SU-DHL-6 (cell line): ENCODE measurements at regions not wholly inside any gene's neighbourhood (a gene's known extent, or its start where the extent isn't known, plus 50 kb on each side); places are given as distances from the start of the nearest gene placed in this dataset.

ENCODE experiments used
- EZH2phosphoT487 ChIP-seq: fragments of 200-600 bp; sonication (generic), shearing (Covaris generic); conservative IDR thresholded peaks from 2 replicates; pipeline ENCODE4 v1.6.1; 2018; ENCODE audit warnings: mild to moderate bottlenecking, antibody characterized with exemption, low read length, moderate library complexity, mixed read lengths
- TF ChIP-seq, protein P1 (sequence below): fragments of 200-600 bp; sonication (generic); IDR thresholded peaks from one replicate; pipeline ENCODE4 v1.5.1; 2017; ENCODE audit warnings: antibody characterized with exemption, mild to moderate bottlenecking, low read length, moderate library complexity; ENCODE audit not compliant: insufficient read depth, poor library complexity, severe bottlenecking

DNA sequence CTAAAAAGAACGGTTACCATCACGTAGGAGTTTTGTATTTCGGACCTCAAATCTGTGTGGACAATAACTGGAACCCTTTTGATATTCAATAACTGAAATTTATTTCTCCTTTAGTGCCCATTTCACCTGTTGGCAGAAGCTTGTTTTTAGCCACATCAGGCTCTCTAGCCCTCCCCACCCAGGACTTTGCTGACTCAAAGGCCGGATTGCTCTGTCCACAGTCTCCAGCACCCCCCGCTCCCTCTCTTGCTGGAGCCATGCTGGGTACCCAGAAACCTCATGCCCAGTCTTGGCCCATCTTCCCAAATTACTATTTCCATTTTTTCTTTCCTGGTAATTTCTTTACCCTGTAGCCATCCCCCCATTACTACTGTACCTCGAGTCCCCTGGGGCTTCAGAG is 55.8 kb upstream of the DUSP22 start:
- TF ChIP-seq, protein P1, sequence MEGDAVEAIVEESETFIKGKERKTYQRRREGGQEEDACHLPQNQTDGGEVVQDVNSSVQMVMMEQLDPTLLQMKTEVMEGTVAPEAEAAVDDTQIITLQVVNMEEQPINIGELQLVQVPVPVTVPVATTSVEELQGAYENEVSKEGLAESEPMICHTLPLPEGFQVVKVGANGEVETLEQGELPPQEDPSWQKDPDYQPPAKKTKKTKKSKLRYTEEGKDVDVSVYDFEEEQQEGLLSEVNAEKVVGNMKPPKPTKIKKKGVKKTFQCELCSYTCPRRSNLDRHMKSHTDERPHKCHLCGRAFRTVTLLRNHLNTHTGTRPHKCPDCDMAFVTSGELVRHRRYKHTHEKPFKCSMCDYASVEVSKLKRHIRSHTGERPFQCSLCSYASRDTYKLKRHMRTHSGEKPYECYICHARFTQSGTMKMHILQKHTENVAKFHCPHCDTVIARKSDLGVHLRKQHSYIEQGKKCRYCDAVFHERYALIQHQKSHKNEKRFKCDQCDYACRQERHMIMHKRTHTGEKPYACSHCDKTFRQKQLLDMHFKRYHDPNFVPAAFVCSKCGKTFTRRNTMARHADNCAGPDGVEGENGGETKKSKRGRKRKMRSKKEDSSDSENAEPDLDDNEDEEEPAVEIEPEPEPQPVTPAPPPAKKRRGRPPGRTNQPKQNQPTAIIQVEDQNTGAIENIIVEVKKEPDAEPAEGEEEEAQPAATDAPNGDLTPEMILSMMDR = no peak
- TF ChIP-seq EZH2phosphoT487 = no peak
